ENCODE measurements at regions not wholly inside any gene's neighbourhood (a gene's known extent, or its start where the extent isn't known, plus 50 kb on each side); places are given as distances from the start of the nearest gene placed in this dataset.

- Histone ChIP-seq H3K27me3 (ENCODE audit: insufficient read depth in 3 of 3, low read length in 2 of 3) (no peaks in the 10 kb centered on the region), H3K36me3 (ENCODE audit: insufficient read depth in 1 of 2, low read depth in 1 of 2) (no peaks in the 10 kb centered on the region), H3K27ac (no peak overlapping the region), H3K4me1 (no peaks in the 10 kb centered on the region), H3K9me3 (no peaks in the 10 kb centered on the region), H3K4me3 (no peak overlapping the region)
- ATAC-seq (no peak), DNase-seq (no peak)
- TF ChIP-seq CTCF (IDR thresholded peaks at IDR 0.05): no peak
- WGBS, 3 donors: 0 to 40% (median 36%) methylated on average over 1 of the region's 1 CpG
- intact Hi-C loops (cut with DNase I): no loop called here
Measured at GRCh38 chr7:49530481-49530880, 243.0 kb upstream of the VWC2 start.

GRCh38 chr7:49563693-49564378, 209.6 kb upstream of the VWC2 start:
- Histone ChIP-seq H3K9me3 (no peaks in the 10 kb centered on the region), H3K36me3 (ENCODE audit: insufficient read depth in 1 of 2, low read depth in 1 of 2) (no peaks in the 10 kb centered on the region), H3K4me3 (no peak overlapping the region), H3K4me1 (no peaks in the 10 kb centered on the region), H3K27ac (no peak overlapping the region), H3K27me3 (ENCODE audit: insufficient read depth in 3 of 3, low read length in 2 of 3) (no peaks in the 10 kb centered on the region)
- no peak for TF ChIP-seq CTCF (IDR thresholded peaks at IDR 0.05)
- WGBS, 3 donors: 59 to 68% (median 63%) methylated on average over 8 of the region's 8 CpGs
- DNase-seq (no peak), ATAC-seq (no peak)
- intact Hi-C loops (cut with DNase I): no loop called here

DNA sequence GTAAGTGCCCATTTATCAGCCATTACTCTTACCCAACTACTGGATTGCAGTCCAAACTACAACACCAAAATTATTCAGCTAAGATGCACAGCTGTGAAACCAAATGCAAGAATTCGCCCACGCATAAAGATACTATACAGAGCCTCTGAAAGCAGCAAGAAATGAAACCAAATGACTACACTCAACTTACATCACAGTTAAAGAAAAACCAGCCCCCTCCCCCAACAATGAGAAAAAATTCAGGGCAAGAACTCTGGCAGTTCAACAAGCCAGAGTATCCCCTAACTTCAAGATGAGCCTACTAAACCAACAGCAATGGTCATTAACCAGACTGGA, 209.1 kb upstream of the VWC2 start:
- DNase-seq (no peak), ATAC-seq (no peak)
- Histone ChIP-seq H3K27ac (no peak overlapping the region), H3K9me3 (no peaks in the 10 kb centered on the region), H3K4me3 (no peak overlapping the region), H3K36me3 (ENCODE audit: insufficient read depth in 1 of 2, low read depth in 1 of 2) (no peaks in the 10 kb centered on the region), H3K4me1 (no peaks in the 10 kb centered on the region), H3K27me3 (ENCODE audit: insufficient read depth in 3 of 3, low read length in 2 of 3) (no peaks in the 10 kb centered on the region)
- 90 to 95% (median 93%) methylated on average over 2 of the region's 2 CpGs for WGBS, 3 donors
- TF ChIP-seq CTCF (IDR thresholded peaks at IDR 0.05): no peak
- intact Hi-C loops (cut with DNase I): no loop called here

DNA sequence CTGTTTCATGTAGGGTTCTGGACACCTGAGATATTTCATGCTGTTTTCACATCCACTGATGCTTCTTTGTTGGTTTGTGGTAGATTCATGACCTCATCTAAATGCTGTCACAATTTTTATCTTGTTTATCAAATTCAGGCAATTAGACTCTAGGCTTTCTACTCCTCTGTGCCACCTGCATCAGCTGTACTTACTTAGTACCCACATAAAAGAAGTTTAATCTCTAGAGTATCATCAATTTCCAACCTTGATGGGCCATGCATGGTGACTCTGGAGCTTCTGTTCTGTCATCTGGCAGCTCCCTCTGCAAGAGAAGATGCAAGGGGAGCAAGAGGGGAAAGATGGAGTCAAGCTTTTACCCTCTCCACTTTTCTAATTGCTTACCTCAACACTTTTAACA, 195.9 kb upstream of the VWC2 start:
- H3K27me3 ChIP-seq (ENCODE audit: insufficient read depth in 3 of 3, low read length in 2 of 3): no peaks in the 10 kb centered on the region
- intact Hi-C loops (cut with DNase I): no loop called here
- no peaks in the 10 kb centered on the region for H3K4me1 ChIP-seq
- no peak for TF ChIP-seq CTCF (IDR thresholded peaks at IDR 0.05)
- no peak for ATAC-seq
- H3K27ac ChIP-seq: no peak overlapping the region
- no peaks in the 10 kb centered on the region for H3K9me3 ChIP-seq
- no peaks in the 10 kb centered on the region for H3K36me3 ChIP-seq (ENCODE audit: insufficient read depth in 1 of 2, low read depth in 1 of 2)
- DNase-seq: no peak
- no peak overlapping the region for H3K4me3 ChIP-seq

GRCh38 chr7:49579408-49579807, 194.0 kb upstream of the VWC2 start:
- no peaks in the 10 kb centered on the region for H3K4me1 ChIP-seq
- H3K27me3 ChIP-seq (ENCODE audit: insufficient read depth in 3 of 3, low read length in 2 of 3): no peaks in the 10 kb centered on the region
- 86 to 89% (median 87%) methylated on average over 13 of the region's 13 CpGs for WGBS, 3 donors
- intact Hi-C loops (cut with DNase I): no loop called here
- no peak overlapping the region for H3K27ac ChIP-seq
- H3K9me3 ChIP-seq: peaks cover 4% of the 10 kb centered on the region
- DNase-seq (no peak), ATAC-seq (no peak)
- no peaks in the 10 kb centered on the region for H3K36me3 ChIP-seq (ENCODE audit: insufficient read depth in 1 of 2, low read depth in 1 of 2)
- no peak overlapping the region for H3K4me3 ChIP-seq
- no peak for TF ChIP-seq CTCF (IDR thresholded peaks at IDR 0.05)

All from psoas muscle (tissue), 7 donors.